ENCODE measurements at regions not wholly inside any gene's neighbourhood (a gene's known extent, or its start where the extent isn't known, plus 50 kb on each side); places are given as distances from the start of the nearest gene placed in this dataset.
"Not testable (repeated sequence)": the region's sequence is repeated elsewhere in the genome, so short reads cannot be mapped to it uniquely, and the experiment has no call there.

DNA sequence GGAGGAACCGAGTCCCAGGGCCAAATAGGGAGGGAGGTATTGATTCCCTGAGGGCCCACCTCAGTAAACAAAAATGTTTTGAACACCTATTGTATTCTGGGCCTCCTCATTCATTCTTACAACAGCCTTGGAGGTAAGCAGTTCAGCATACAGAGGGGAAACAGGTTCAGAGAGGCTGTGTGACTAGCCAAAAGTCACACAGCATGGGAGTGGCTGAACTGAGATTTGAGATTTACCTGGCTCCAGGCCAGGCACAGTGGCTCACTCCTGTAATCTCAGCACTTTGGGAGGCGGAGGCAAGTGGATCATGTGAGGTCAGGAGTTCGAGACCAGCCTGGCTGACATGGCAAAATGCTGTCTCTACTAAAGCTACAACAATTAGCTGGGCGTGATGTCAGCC, 107.2 kb downstream of the TMEM130 start:
- no peak overlapping the region for H2BK120ac ChIP-seq (ENCODE audit: low read depth, low read length)
- no peak overlapping the region for H4K8ac ChIP-seq (ENCODE audit: low read length)
- H4K91ac ChIP-seq (ENCODE audit: low read length) = no peak overlapping the region
- no peaks in the 10 kb centered on the region for H3K79me1 ChIP-seq (replicated peaks; ENCODE audit: low read length, poor library complexity, severe bottlenecking)
- no peak overlapping the region for H3K18ac ChIP-seq (ENCODE audit: low read depth in 1 of 2, low read length in 2 of 2)
- no peak overlapping the region for H3K4me3 ChIP-seq (ENCODE audit: insufficient read depth in 1 of 2, low read depth in 1 of 2, low read length in 2 of 2)
- no peak overlapping the region for H3K4ac ChIP-seq (ENCODE audit: low read depth in 1 of 2, low read length in 2 of 2)
- H2BK15ac ChIP-seq (ENCODE audit: low read depth, poor library complexity, severe bottlenecking) = no peak overlapping the region
- peaks cover 0 to 23% of the 10 kb centered on the region in 2 experiments for H3K27me3 ChIP-seq (ENCODE audit: control insufficient read depth in 1 of 2, insufficient read depth in 1 of 2, low read length in 2 of 2)
- H2AK5ac ChIP-seq (ENCODE audit: low read length, severe bottlenecking) = no peak overlapping the region
- H3K9ac ChIP-seq (ENCODE audit: low read length) = no peak overlapping the region
- H3K27ac ChIP-seq (ENCODE audit: low read length, poor library complexity, severe bottlenecking) = no peak overlapping the region
- H3K23ac ChIP-seq (ENCODE audit: low read length in 2 of 2) = no peak overlapping the region
- H2AFZ ChIP-seq (ENCODE audit: low read depth, low read length) = no peak overlapping the region
- no peaks in the 10 kb centered on the region for H3K36me3 ChIP-seq (ENCODE audit: control insufficient read depth in 1 of 2, insufficient read depth in 2 of 2, low read depth in 1 of 2, low read length in 2 of 2)
- H2BK5ac ChIP-seq (ENCODE audit: low read depth, low read length, poor library complexity, severe bottlenecking) = no peak overlapping the region
- DNase-seq = no peak
- H3K4me1 ChIP-seq (ENCODE audit: control insufficient read depth, insufficient read depth, low read depth, low read length) = no peaks in the 10 kb centered on the region
- no peak overlapping the region for H2BK12ac ChIP-seq (ENCODE audit: low read length in 2 of 2)
- H3K9me3 ChIP-seq (ENCODE audit: control insufficient read depth, low read length) = peaks cover 5% of the 10 kb centered on the region
- no peak overlapping the region for H3K14ac ChIP-seq (ENCODE audit: low read length in 2 of 2)
- WGBS = 38% methylated on average over 2 of the region's 4 CpGs
- no peak overlapping the region for H3K4me2 ChIP-seq (ENCODE audit: low read length, poor library complexity, severe bottlenecking)

DNA sequence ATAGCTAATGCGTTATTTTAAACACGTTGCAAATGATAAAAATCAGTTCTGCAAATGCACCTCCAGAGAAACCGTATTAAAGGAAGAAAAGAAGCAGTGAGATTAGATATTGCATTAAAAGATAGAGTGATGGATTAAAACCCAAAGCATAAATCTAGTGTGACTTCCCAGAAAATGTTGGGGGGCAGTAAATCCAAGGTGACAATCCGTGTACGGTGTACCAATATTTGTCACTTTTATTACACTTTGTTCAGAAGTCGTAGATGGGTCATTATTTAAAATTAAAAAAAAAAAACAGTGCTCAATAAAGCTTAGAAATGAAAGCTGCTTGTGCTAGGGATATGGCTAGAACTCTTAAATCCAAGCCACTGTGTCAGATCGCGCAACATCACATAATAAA, 106.4 kb downstream of the TMEM130 start:
- Histone ChIP-seq H3K36me3 (ENCODE audit: control insufficient read depth in 1 of 2, insufficient read depth in 2 of 2, low read depth in 1 of 2, low read length in 2 of 2) (no peaks in the 10 kb centered on the region), H4K8ac (ENCODE audit: low read length) (no peak overlapping the region), H3K27me3 (ENCODE audit: control insufficient read depth in 1 of 2, insufficient read depth in 1 of 2, low read length in 2 of 2) (peaks cover 0 to 23% of the 10 kb centered on the region in 2 experiments), H3K9ac (ENCODE audit: low read length) (no peak overlapping the region), H3K18ac (ENCODE audit: low read depth in 1 of 2, low read length in 2 of 2) (no peak overlapping the region), H2BK12ac (ENCODE audit: low read length in 2 of 2) (no peak overlapping the region), H3K9me3 (ENCODE audit: control insufficient read depth, low read length) (peaks cover 5% of the 10 kb centered on the region), H2AK5ac (ENCODE audit: low read length, severe bottlenecking) (no peak overlapping the region), H2AFZ (ENCODE audit: low read depth, low read length) (no peak overlapping the region), H3K4ac (ENCODE audit: low read depth in 1 of 2, low read length in 2 of 2) (no peak overlapping the region), H2BK120ac (ENCODE audit: low read depth, low read length) (no peak overlapping the region), H4K91ac (ENCODE audit: low read length) (no peak overlapping the region), H3K79me1 (replicated peaks; ENCODE audit: low read length, poor library complexity, severe bottlenecking) (no peaks in the 10 kb centered on the region), H3K14ac (ENCODE audit: low read length in 2 of 2) (no peak overlapping the region), H3K4me2 (ENCODE audit: low read length, poor library complexity, severe bottlenecking) (no peak overlapping the region), H3K4me1 (ENCODE audit: control insufficient read depth, insufficient read depth, low read depth, low read length) (no peaks in the 10 kb centered on the region), H2BK15ac (ENCODE audit: low read depth, poor library complexity, severe bottlenecking) (no peak overlapping the region), H2BK5ac (ENCODE audit: low read depth, low read length, poor library complexity, severe bottlenecking) (no peak overlapping the region), H3K27ac (ENCODE audit: low read length, poor library complexity, severe bottlenecking) (no peak overlapping the region), H3K4me3 (ENCODE audit: insufficient read depth in 1 of 2, low read depth in 1 of 2, low read length in 2 of 2) (no peak overlapping the region), H3K23ac (ENCODE audit: low read length in 2 of 2) (no peak overlapping the region)
- 87% methylated on average over 5 of the region's 8 CpGs for WGBS
- DNase-seq = no peak

DNA sequence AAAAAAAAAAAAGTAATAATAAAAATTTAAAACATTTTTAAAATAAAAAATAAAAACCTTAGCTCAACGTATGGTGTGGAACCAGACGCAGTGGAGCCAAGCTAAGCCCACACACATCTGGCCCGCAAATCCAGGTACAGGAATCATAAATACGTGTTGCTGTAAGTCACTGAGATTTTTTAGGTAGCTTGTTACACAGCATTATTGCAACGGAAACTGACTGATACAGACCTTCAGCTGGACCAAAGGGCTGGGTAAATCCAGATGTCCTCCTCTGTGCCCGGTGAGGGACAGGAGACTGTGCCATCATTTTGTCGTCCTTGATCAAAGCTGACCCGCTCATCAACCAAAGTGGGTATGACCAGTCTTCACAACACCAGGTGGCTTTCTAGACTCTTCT, 104.9 kb downstream of the TMEM130 start:
- no peaks in the 10 kb centered on the region for H3K36me3 ChIP-seq (ENCODE audit: control insufficient read depth in 1 of 2, insufficient read depth in 2 of 2, low read depth in 1 of 2, low read length in 2 of 2)
- 70% methylated on average over 8 of the region's 8 CpGs for WGBS

DNA sequence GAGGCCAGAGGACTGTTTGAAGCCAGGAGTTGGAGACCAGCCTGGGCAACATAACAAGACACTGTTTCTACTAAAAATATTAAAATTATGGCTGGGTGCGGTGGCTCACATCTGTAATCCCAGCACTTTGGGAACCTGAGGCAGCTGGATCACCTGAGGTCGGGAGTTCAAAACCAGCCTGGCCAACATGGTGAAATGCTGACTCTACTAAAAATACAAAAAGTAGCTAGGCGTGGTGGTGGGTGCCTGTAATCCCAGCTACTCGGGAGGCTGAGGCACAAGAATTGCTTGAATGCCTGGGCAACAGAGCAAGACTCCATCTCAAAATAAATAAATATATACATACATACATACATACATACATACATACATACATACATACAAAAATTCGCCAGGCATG, 99.7 kb downstream of the TMEM130 start:
- not testable (repeated sequence) for H3K23ac ChIP-seq (ENCODE audit: low read length in 2 of 2); H3K79me1 ChIP-seq (replicated peaks; ENCODE audit: low read length, poor library complexity, severe bottlenecking); H3K4me2 ChIP-seq (ENCODE audit: low read length, poor library complexity, severe bottlenecking); H2AK5ac ChIP-seq (ENCODE audit: low read length, severe bottlenecking); H3K4me1 ChIP-seq (ENCODE audit: control insufficient read depth, insufficient read depth, low read depth, low read length); H4K91ac ChIP-seq (ENCODE audit: low read length); H3K27ac ChIP-seq (ENCODE audit: low read length, poor library complexity, severe bottlenecking); H4K8ac ChIP-seq (ENCODE audit: low read length); H3K36me3 ChIP-seq (ENCODE audit: control insufficient read depth in 1 of 2, insufficient read depth in 2 of 2, low read depth in 1 of 2, low read length in 2 of 2); H3K18ac ChIP-seq (ENCODE audit: low read depth in 1 of 2, low read length in 2 of 2); H3K4ac ChIP-seq (ENCODE audit: low read depth in 1 of 2, low read length in 2 of 2); H2BK5ac ChIP-seq (ENCODE audit: low read depth, low read length, poor library complexity, severe bottlenecking); H2BK120ac ChIP-seq (ENCODE audit: low read depth, low read length); H2BK15ac ChIP-seq (ENCODE audit: low read depth, poor library complexity, severe bottlenecking); H3K4me3 ChIP-seq (ENCODE audit: insufficient read depth in 1 of 2, low read depth in 1 of 2, low read length in 2 of 2); H3K9ac ChIP-seq (ENCODE audit: low read length); H3K27me3 ChIP-seq (ENCODE audit: control insufficient read depth in 1 of 2, insufficient read depth in 1 of 2, low read length in 2 of 2); DNase-seq; H2BK12ac ChIP-seq (ENCODE audit: low read length in 2 of 2); H2AFZ ChIP-seq (ENCODE audit: low read depth, low read length); H3K9me3 ChIP-seq (ENCODE audit: control insufficient read depth, low read length); H3K14ac ChIP-seq (ENCODE audit: low read length in 2 of 2)
- WGBS = 90% methylated on average over 5 of the region's 5 CpGs

More for the DNA sequence above, 104.9 kb downstream of the TMEM130 start:
- H2AK5ac ChIP-seq (ENCODE audit: low read length, severe bottlenecking) = no peak overlapping the region
- H3K4ac ChIP-seq (ENCODE audit: low read depth in 1 of 2, low read length in 2 of 2) = no peak overlapping the region
- H3K4me2 ChIP-seq (ENCODE audit: low read length, poor library complexity, severe bottlenecking) = no peak overlapping the region
- no peak overlapping the region for H2AFZ ChIP-seq (ENCODE audit: low read depth, low read length)
- H3K79me1 ChIP-seq (replicated peaks; ENCODE audit: low read length, poor library complexity, severe bottlenecking) = no peaks in the 10 kb centered on the region
- no peak overlapping the region for H2BK12ac ChIP-seq (ENCODE audit: low read length in 2 of 2)
- DNase-seq = no peak
- H2BK120ac ChIP-seq (ENCODE audit: low read depth, low read length) = no peak overlapping the region
- no peak overlapping the region for H4K8ac ChIP-seq (ENCODE audit: low read length)
- H3K27ac ChIP-seq (ENCODE audit: low read length, poor library complexity, severe bottlenecking) = no peak overlapping the region
- H3K18ac ChIP-seq (ENCODE audit: low read depth in 1 of 2, low read length in 2 of 2) = no peak overlapping the region
- peaks cover 5% of the 10 kb centered on the region for H3K9me3 ChIP-seq (ENCODE audit: control insufficient read depth, low read length)
- H4K91ac ChIP-seq (ENCODE audit: low read length) = no peak overlapping the region
- no peaks in the 10 kb centered on the region for H3K4me1 ChIP-seq (ENCODE audit: control insufficient read depth, insufficient read depth, low read depth, low read length)
- H2BK5ac ChIP-seq (ENCODE audit: low read depth, low read length, poor library complexity, severe bottlenecking) = no peak overlapping the region
- no peak overlapping the region for H3K9ac ChIP-seq (ENCODE audit: low read length)
- H3K27me3 ChIP-seq (ENCODE audit: control insufficient read depth in 1 of 2, insufficient read depth in 1 of 2, low read length in 2 of 2) = peaks cover 0 to 23% of the 10 kb centered on the region in 2 experiments
- H3K23ac ChIP-seq (ENCODE audit: low read length in 2 of 2) = no peak overlapping the region
- no peak overlapping the region for H3K4me3 ChIP-seq (ENCODE audit: insufficient read depth in 1 of 2, low read depth in 1 of 2, low read length in 2 of 2)
- H3K14ac ChIP-seq (ENCODE audit: low read length in 2 of 2) = no peak overlapping the region
- H2BK15ac ChIP-seq (ENCODE audit: low read depth, poor library complexity, severe bottlenecking) = no peak overlapping the region

Data from mesenchymal stem cell (in vitro differentiated cells and primary cell).